ENCODE measurements at regions not wholly inside any gene's neighbourhood (a gene's known extent, or its start where the extent isn't known, plus 50 kb on each side); places are given as distances from the start of the nearest gene placed in this dataset.
"Not testable (repeated sequence)": the region's sequence is repeated elsewhere in the genome, so short reads cannot be mapped to it uniquely, and the experiment has no call there.

DNA sequence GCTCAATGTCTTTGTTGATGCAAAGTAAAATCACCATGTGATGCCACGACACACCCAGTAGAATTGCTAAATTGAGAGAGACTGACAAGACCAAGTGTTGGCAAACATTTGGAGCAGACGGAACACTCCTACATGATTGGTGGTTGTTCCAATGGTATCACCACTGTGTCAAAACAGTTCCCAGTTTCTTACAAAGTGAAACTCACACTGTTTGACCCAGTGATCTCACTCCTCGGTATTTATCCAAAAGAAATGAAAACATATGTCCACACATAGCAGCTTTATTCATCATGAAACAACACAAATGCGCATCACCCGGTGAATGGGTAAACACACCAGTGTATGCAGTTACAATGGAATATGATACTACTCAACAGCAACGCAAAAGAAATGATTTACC, 74.0 kb upstream of the SULF2 start:
- no peak overlapping the region for H3K27ac Mint-ChIP-seq
- peaks cover 2% of the 10 kb centered on the region for H3K27me3 Mint-ChIP-seq
- H3K4me1 Mint-ChIP-seq: no peaks in the 10 kb centered on the region
- no peak overlapping the region for H3K4me3 Mint-ChIP-seq
- no peaks in the 10 kb centered on the region for H3K36me3 Mint-ChIP-seq
- H3K9me3 Mint-ChIP-seq: peaks cover 8% of the 10 kb centered on the region

DNA sequence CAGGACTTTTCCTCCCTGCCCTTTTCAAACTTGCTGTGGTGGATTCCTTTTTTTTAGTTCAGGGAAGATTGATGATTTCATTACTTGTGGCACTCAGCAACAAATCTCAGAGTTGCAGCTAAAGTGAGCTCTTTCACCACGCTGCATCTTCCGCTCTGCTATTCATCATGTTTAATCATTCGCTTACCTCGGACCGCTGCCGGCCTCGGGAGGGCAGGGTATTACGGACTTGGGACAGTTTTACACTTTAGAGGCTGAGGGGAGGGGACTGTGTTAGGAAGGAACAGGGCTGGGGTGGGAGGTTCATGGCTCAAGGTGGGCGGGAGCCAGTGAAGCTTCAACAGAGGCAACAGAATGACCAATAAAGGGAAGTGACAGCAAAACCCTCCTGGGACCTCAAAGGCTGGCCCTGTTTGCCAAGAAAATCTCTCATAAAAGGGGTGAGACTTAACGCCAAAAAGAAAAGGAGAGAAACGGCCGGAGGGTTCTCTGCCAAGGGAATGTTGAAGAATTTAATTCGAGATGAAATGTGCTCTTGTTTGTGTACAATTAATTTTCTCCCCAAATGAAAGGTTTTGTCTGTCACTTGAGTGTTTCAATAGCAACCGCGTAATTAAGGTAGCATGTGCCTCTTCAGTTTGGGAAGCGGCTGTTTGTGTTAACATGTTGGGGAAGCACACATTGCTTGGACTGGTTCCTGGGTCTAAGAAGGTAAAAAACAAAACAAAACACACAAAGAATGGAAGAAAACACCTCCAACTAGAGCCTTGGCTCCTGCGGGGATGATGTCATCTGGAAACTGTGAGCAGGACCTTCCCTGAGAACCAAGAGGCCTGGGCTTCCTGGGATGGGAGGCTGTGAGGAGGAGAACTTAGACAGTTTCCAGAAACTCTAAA, 72.5 kb upstream of the SULF2 start:
- Mint-ChIP-seq H3K4me1 (no peaks in the 10 kb centered on the region), H3K4me3 (no peak overlapping the region), H3K36me3 (no peaks in the 10 kb centered on the region), H3K27ac (no peak overlapping the region), H3K27me3 (no peaks in the 10 kb centered on the region), H3K9me3 (no peaks in the 10 kb centered on the region)

- no peak overlapping the region for H3K4me3 Mint-ChIP-seq
- no peak overlapping the region for H3K27ac Mint-ChIP-seq
- peaks cover under 1% of the 10 kb centered on the region for H3K27me3 Mint-ChIP-seq
- no peaks in the 10 kb centered on the region for H3K36me3 Mint-ChIP-seq
- no peaks in the 10 kb centered on the region for H3K4me1 Mint-ChIP-seq
- H3K9me3 Mint-ChIP-seq: no peaks in the 10 kb centered on the region
These were observed 71.9 kb upstream of the SULF2 start for GRCh38 chr20:47857187-47857568.

GRCh38 chr20:47855799-47856198, 70.5 kb upstream of the SULF2 start:
- no peak overlapping the region for H3K27ac Mint-ChIP-seq
- H3K36me3 Mint-ChIP-seq: no peaks in the 10 kb centered on the region
- no peak overlapping the region for H3K4me3 Mint-ChIP-seq
- no peaks in the 10 kb centered on the region for H3K9me3 Mint-ChIP-seq
- H3K4me1 Mint-ChIP-seq: no peaks in the 10 kb centered on the region
- H3K27me3 Mint-ChIP-seq: peaks cover 5% of the 10 kb centered on the region

DNA sequence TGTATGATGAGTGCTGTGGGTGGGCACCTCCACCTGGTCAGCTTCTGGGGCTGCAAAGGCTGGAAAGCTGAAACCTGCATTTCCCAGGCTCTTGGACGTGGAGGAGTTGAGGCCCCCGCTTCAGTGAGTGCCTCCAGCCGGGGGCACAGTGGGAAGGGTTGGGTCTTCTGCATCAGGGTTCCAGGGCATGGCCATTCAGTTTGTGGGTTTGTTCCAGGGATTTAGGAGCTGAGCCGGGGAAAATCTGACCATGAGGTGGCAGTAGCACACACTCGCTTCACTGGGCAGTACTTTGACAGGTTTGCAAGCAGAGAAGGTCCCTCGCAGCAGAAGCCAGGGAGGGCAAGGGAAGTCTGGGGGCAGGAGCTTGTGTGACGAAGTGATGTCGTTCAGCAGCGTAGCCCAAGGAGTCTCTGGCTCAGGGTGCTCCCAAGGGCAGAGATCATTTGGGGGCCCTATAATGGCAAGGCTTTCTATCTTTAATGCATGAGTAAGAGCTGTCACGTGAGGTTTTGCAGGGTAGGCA, 69.5 kb upstream of the SULF2 start:
- no peaks in the 10 kb centered on the region for H3K4me1 Mint-ChIP-seq
- H3K27ac Mint-ChIP-seq: no peak overlapping the region
- H3K36me3 Mint-ChIP-seq: no peaks in the 10 kb centered on the region
- no peak overlapping the region for H3K4me3 Mint-ChIP-seq
- H3K27me3 Mint-ChIP-seq: peaks cover 6% of the 10 kb centered on the region
- H3K9me3 Mint-ChIP-seq: no peaks in the 10 kb centered on the region

DNA sequence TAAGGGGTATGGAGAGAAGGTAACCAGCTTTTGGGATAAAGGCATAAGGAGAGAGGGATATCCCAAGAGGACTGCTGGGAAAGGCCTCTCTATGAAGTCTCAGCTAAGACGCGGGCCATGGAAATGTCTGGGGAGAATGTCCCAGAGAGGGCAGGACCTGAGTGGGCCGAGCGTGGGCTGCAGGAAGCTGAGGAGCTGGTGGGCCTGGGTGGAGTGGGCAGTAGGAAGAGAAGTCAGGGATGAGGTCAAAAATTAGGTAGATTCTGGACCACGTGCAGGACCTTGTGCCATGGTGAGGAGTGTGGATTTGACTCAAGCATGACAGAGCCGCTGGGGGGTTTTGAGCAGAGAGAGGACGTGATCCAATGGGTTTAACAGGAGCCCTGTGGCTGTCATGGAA, 66.5 kb upstream of the SULF2 start:
- no peak overlapping the region for H3K4me3 Mint-ChIP-seq
- no peaks in the 10 kb centered on the region for H3K4me1 Mint-ChIP-seq

DNA sequence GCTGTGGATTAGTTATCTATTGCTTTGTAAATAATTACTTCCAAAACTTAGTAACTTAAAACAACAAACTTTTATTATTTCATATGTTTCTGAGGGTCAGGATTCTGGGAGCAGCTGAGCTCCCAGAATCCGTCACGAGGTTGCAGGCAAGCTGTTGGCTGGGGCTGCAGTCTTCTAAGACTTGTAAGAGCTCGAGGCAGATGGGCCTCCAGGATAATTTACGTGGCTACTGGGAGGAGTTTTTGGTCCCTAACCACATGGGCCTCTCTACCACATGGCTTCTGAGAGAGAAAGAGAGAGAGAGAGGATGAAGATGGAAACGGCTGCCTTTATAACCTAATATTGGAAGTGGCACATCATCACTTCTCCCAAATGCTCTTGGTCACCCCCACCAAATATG, 64.9 kb upstream of the SULF2 start:
- Mint-ChIP-seq H3K36me3 (no peaks in the 10 kb centered on the region), H3K9me3 (no peaks in the 10 kb centered on the region), H3K27ac (no peak overlapping the region), H3K4me1 (no peaks in the 10 kb centered on the region), H3K27me3 (peaks cover 12% of the 10 kb centered on the region), H3K4me3 (no peak overlapping the region)

More for the DNA sequence above, 66.5 kb upstream of the SULF2 start:
- H3K27ac Mint-ChIP-seq: no peak overlapping the region
- peaks cover 9% of the 10 kb centered on the region for H3K27me3 Mint-ChIP-seq
- H3K36me3 Mint-ChIP-seq: no peaks in the 10 kb centered on the region
- H3K9me3 Mint-ChIP-seq: no peaks in the 10 kb centered on the region

DNA sequence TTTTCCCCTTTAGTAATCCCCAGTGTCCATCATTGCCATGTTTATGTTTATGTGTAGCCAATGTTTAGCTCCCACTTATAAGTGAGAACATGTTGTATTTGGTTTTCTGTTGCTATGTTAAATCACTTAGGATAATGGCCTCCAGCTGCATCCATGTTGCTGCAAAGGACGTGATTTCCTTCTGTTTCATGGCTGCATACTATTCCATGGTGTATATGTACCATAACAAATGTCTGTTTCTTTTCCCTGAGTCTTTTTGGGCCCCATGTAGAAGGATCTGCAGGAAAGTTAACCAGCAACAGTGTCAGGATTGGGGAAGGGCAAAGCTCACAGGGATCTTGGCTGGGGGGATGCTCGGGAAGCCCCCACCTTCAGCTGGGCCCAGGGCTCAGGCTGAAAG, 64.3 kb upstream of the SULF2 start:
- Mint-ChIP-seq H3K4me1 (no peaks in the 10 kb centered on the region), H3K4me3 (no peak overlapping the region), H3K27me3 (peaks cover 12% of the 10 kb centered on the region), H3K27ac (no peak overlapping the region), H3K9me3 (no peaks in the 10 kb centered on the region), H3K36me3 (no peaks in the 10 kb centered on the region)

GRCh38 chr20:47849006-47849405, 63.7 kb upstream of the SULF2 start:
- peaks cover 12% of the 10 kb centered on the region for H3K27me3 Mint-ChIP-seq
- H3K36me3 Mint-ChIP-seq: no peaks in the 10 kb centered on the region
- H3K4me1 Mint-ChIP-seq: no peaks in the 10 kb centered on the region
- no peaks in the 10 kb centered on the region for H3K9me3 Mint-ChIP-seq
- no peak overlapping the region for H3K4me3 Mint-ChIP-seq
- no peak overlapping the region for H3K27ac Mint-ChIP-seq

GRCh38 chr20:47848534-47848933, 63.3 kb upstream of the SULF2 start:
- peaks cover 12% of the 10 kb centered on the region for H3K27me3 Mint-ChIP-seq
- H3K4me3 Mint-ChIP-seq, H3K36me3 Mint-ChIP-seq, H3K9me3 Mint-ChIP-seq, H3K4me1 Mint-ChIP-seq, H3K27ac Mint-ChIP-seq: not testable (repeated sequence)

GRCh38 chr20:47847884-47848485, 62.7 kb upstream of the SULF2 start:
- Mint-ChIP-seq H3K4me3 (no peak overlapping the region), H3K9me3 (no peaks in the 10 kb centered on the region), H3K27me3 (peaks cover 12% of the 10 kb centered on the region), H3K36me3 (no peaks in the 10 kb centered on the region), H3K4me1 (no peaks in the 10 kb centered on the region), H3K27ac (no peak overlapping the region)

GRCh38 chr20:47847220-47847619, 61.9 kb upstream of the SULF2 start:
- H3K27me3 Mint-ChIP-seq: peaks cover 12% of the 10 kb centered on the region
- not testable (repeated sequence) for H3K4me3 Mint-ChIP-seq, H3K27ac Mint-ChIP-seq, H3K4me1 Mint-ChIP-seq, H3K36me3 Mint-ChIP-seq, H3K9me3 Mint-ChIP-seq

GRCh38 chr20:47846651-47847050, 61.4 kb upstream of the SULF2 start:
- H3K4me3 Mint-ChIP-seq, H3K36me3 Mint-ChIP-seq, H3K27ac Mint-ChIP-seq, H3K9me3 Mint-ChIP-seq, H3K4me1 Mint-ChIP-seq: not testable (repeated sequence)
- peaks cover 11% of the 10 kb centered on the region for H3K27me3 Mint-ChIP-seq

DNA sequence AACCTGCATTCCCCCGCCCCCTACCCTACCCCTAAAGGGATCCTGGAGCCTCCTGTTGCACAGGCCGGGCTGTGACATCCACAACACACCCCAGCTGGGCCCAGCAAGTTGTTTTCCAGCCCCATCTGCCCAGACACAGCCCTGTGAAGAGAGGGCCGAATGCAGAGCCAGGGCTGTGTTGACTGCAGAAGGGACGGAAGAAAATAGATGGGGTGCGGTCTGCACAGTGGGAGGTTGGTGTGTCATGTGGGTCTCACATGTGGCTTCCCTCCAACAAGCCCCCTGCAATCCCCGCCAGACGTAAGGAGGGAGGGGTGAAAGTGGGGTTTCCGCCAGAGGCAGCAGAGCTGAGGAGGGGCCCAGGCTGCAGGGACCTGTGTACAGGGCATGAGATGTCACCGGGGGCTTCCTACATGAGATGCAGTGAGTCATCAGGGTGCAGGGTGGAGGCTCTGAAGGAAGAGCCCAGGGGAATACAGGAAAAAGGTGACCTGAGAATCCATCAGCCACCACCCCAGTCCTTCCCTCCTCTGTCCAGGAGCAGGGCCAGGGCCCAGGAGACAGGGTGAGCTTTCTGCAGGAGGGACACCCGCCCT, 60.2 kb upstream of the SULF2 start:
- not testable (repeated sequence) for H3K27me3 Mint-ChIP-seq, H3K36me3 Mint-ChIP-seq, H3K4me3 Mint-ChIP-seq, H3K9me3 Mint-ChIP-seq, H3K27ac Mint-ChIP-seq, H3K4me1 Mint-ChIP-seq

DNA sequence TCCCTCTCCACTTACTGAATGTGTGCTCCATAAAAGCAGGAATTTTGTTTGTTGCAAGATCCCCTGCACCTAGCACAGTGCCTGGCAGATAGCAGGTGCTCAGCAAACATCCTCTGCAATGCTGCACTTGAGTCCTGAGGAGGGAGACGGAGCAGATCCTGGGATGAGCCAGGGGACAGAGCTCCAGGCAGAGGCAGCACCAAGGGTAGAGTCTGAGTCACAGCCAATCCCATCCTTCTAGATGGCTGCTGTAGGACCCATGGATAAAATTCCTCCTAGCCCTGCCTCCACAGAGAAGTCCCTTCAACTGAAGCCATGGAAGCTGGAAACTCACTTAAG, 59.3 kb upstream of the SULF2 start:
- H3K9me3 Mint-ChIP-seq, H3K27ac Mint-ChIP-seq, H3K4me3 Mint-ChIP-seq, H3K27me3 Mint-ChIP-seq, H3K36me3 Mint-ChIP-seq, H3K4me1 Mint-ChIP-seq: not testable (repeated sequence)

DNA sequence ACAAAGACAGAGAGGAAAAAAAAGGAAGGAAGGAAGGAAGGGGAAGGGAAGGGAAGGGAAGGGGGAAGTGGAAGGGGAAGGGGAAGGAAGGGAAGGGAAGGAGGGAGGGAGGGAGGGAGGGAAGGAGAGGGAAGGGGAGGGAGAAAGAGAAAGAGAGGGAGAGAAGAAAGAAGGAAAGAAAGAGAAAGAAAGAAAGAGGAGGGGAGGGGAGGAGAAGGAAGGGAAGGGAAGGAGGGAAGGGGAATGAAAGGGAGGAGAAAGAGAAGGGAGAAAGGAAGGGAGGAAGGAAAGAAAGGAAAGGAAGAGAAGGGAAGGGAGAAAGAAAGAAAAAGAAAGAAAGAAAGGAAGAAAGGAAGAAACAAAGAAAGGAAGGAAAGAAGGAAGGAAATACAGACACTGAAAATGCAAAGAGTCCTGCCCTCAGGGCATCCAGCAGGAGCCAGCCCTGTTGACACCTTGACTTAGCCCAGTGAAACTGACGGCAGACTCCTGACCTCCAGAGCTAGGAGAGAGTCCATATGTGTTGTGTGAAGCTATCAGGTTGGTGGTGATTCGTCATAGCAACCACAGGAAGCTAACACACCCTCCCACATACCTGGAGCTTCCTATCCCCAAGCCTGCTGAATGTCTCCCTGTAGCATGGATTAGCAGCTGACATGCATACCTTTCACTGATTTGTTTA, 58.7 kb upstream of the SULF2 start:
- H3K36me3 Mint-ChIP-seq: no peaks in the 10 kb centered on the region
- H3K4me3 Mint-ChIP-seq: no peak overlapping the region
- H3K27me3 Mint-ChIP-seq: peaks cover 4% of the 10 kb centered on the region
- no peaks in the 10 kb centered on the region for H3K4me1 Mint-ChIP-seq
- no peak overlapping the region for H3K27ac Mint-ChIP-seq
- no peaks in the 10 kb centered on the region for H3K9me3 Mint-ChIP-seq

Measured in activated naive CD4-positive, alpha-beta T cell treated with anti-CD3 and anti-CD28 coated beads, Interleukin-2, amount 50 U/mL, for 24 hours (primary cell).